ENCODE measurements at regions not wholly inside any gene's neighbourhood (a gene's known extent, or its start where the extent isn't known, plus 50 kb on each side); places are given as distances from the start of the nearest gene placed in this dataset.

- no peak overlapping the region for H2BK20ac ChIP-seq (ENCODE audit: low read depth, low read length, poor library complexity, severe bottlenecking)
- no peak overlapping the region for H3K18ac ChIP-seq (ENCODE audit: insufficient read length, low read depth, low read length)
- no peak overlapping the region for H3K9ac ChIP-seq (ENCODE audit: extremely low read depth, insufficient read length, low read length)
- no peak overlapping the region for H2BK12ac ChIP-seq (ENCODE audit: insufficient read length, low read depth, low read length)
- Mint-ChIP-seq H3K9me3 (no peaks in the 10 kb centered on the region), H3K27ac (no peak overlapping the region), H3K4me1 (peaks cover 0 to 3% of the 10 kb centered on the region in 2 experiments; a peak in 1 of 4 replicates), H3K4me3 (no peak overlapping the region), H3K36me3 (ENCODE audit: insufficient read depth in 1 of 3, low read depth in 3 of 3) (no peaks in the 10 kb centered on the region), H3K27me3 (ENCODE audit: low read depth) (no peaks in the 10 kb centered on the region; the same call in 1 of the 2 replicates)
- H3K27ac ChIP-seq (ENCODE audit: insufficient read length, low read depth, low read length): no peak overlapping the region
- H4K5ac ChIP-seq (ENCODE audit: insufficient read length, low read depth, low read length): no peak overlapping the region
- no peak overlapping the region for H3K56ac ChIP-seq (ENCODE audit: insufficient read length, low read depth, low read length)
- no peak overlapping the region for H2AFZ ChIP-seq (ENCODE audit: low read length)
- no peaks in the 10 kb centered on the region for H3K4me1 ChIP-seq (ENCODE audit: insufficient read depth, low read length)
- no peak overlapping the region for H3K23ac ChIP-seq (ENCODE audit: insufficient read length, low read depth, low read length)
- no peaks in the 10 kb centered on the region for H3K79me1 ChIP-seq (ENCODE audit: insufficient read depth, low read depth, low read length, poor library complexity, severe bottlenecking)
- DNase-seq: no peak
- H2AK5ac ChIP-seq (ENCODE audit: insufficient read length, low read length): no peak overlapping the region
- TF ChIP-seq CTCF (conservative IDR thresholded peaks at IDR 0.05): no peak
- H3K14ac ChIP-seq (ENCODE audit: insufficient read depth, low read length): no peak overlapping the region
- no peaks in the 10 kb centered on the region for H3K23me2 ChIP-seq (ENCODE audit: insufficient read length, low read depth, low read length, poor library complexity, severe bottlenecking)
- no peaks in the 10 kb centered on the region for H4K20me1 ChIP-seq (ENCODE audit: control insufficient read depth, insufficient read depth, insufficient read length)
- WGBS (ENCODE audit: extremely low coverage, insufficient read length, low lambda C conversion rate): no CpG with 5 or more reads among the region's 1 CpG
- H3K27me3 ChIP-seq (ENCODE audit: insufficient read depth, low read length): no peaks in the 10 kb centered on the region
- H3K79me2 ChIP-seq (ENCODE audit: insufficient read depth, low read length): no peaks in the 10 kb centered on the region
- H2BK15ac ChIP-seq (ENCODE audit: low read depth, low read length): no peak overlapping the region
- no peak overlapping the region for H2BK5ac ChIP-seq (ENCODE audit: insufficient read length, low read length)
- no peak overlapping the region for H3K4ac ChIP-seq (ENCODE audit: low read depth, low read length)
- no peak overlapping the region for H3T11ph ChIP-seq (ENCODE audit: low read length)
- H4K91ac ChIP-seq (ENCODE audit: insufficient read length, low read depth, low read length): no peak overlapping the region
- no peak overlapping the region for H2BK120ac ChIP-seq (ENCODE audit: low read depth, low read length, poor library complexity, severe bottlenecking)
- H3K9me3 ChIP-seq (ENCODE audit: control insufficient read depth, low read depth, low read length): no peaks in the 10 kb centered on the region
- H3K4me2 ChIP-seq (ENCODE audit: insufficient read depth, insufficient read length, low read length): no peak overlapping the region
- no peak overlapping the region for H4K8ac ChIP-seq (replicated peaks; ENCODE audit: insufficient read length, low read depth, low read length)
Observed at GRCh38 chr5:148880197-148880596, 53.8 kb downstream of the ADRB2 start.
